ENCODE measurements at regions not wholly inside any gene's neighbourhood (a gene's known extent, or its start where the extent isn't known, plus 50 kb on each side); places are given as distances from the start of the nearest gene placed in this dataset.

DNA sequence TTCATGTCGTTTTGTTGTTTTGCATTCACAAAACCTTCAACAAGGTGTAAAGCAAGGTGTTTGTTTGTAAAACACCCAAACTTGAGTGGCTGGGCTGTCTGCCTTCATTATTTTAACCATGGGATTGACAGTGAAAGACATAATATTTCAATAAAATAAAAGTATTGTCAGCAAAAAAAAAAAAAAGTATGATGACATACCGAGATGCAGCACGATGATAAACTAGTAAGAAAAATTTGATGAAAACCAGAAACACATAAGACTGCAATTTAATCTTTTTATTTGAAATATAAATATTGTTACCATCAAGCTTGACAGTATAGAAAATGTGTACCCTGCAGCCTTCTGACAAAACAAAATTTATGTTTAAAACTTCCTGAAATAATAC lies 419.3 kb upstream of the DYNLRB2 start:
- TF ChIP-seq, protein P1, sequence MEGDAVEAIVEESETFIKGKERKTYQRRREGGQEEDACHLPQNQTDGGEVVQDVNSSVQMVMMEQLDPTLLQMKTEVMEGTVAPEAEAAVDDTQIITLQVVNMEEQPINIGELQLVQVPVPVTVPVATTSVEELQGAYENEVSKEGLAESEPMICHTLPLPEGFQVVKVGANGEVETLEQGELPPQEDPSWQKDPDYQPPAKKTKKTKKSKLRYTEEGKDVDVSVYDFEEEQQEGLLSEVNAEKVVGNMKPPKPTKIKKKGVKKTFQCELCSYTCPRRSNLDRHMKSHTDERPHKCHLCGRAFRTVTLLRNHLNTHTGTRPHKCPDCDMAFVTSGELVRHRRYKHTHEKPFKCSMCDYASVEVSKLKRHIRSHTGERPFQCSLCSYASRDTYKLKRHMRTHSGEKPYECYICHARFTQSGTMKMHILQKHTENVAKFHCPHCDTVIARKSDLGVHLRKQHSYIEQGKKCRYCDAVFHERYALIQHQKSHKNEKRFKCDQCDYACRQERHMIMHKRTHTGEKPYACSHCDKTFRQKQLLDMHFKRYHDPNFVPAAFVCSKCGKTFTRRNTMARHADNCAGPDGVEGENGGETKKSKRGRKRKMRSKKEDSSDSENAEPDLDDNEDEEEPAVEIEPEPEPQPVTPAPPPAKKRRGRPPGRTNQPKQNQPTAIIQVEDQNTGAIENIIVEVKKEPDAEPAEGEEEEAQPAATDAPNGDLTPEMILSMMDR (IDR thresholded peaks at IDR 0.05): no peak
- TF ChIP-seq POLR2A (IDR thresholded peaks at IDR 0.05): no peak
